Activated T-cell treated with anti-CD3 and anti-CD28 coated beads, Interleukin-2, amount 50 U/mL, for 4 hours (primary cell): ENCODE measurements at regions not wholly inside any gene's neighbourhood (a gene's known extent, or its start where the extent isn't known, plus 50 kb on each side); places are given as distances from the start of the nearest gene placed in this dataset.

Experiments used
- ATAC-seq, 2 donors: fragments of 200-7000 bp; cut with Tn5 transposase; one replicate each; pipeline ENCODE4 v1.10.0; 2021
- DNase-seq: peaks from one replicate; pipeline ENCODE4 v3.0.0-alpha.2; 2020
- H3K27me3 Mint-ChIP-seq: one replicate; pipeline ENCODE4 v1.8.0; 2021; ENCODE audit warnings: low read depth, mixed read lengths
- H3K36me3 Mint-ChIP-seq: one replicate; pipeline ENCODE4 v1.8.0; 2022; ENCODE audit warnings: mixed read lengths; ENCODE audit not compliant: insufficient read depth
- H3K4me1 Mint-ChIP-seq: one replicate; pipeline ENCODE4 v1.8.0; 2021; ENCODE audit warnings: low read depth, mixed read lengths
- H3K4me3 Mint-ChIP-seq: one replicate; pipeline ENCODE4 v1.8.0; 2021; ENCODE audit warnings: mild to moderate bottlenecking, moderate library complexity, mixed read lengths
- H3K9me3 Mint-ChIP-seq: one replicate; pipeline ENCODE4 v1.8.0; 2021; ENCODE audit warnings: mixed read lengths

DNA sequence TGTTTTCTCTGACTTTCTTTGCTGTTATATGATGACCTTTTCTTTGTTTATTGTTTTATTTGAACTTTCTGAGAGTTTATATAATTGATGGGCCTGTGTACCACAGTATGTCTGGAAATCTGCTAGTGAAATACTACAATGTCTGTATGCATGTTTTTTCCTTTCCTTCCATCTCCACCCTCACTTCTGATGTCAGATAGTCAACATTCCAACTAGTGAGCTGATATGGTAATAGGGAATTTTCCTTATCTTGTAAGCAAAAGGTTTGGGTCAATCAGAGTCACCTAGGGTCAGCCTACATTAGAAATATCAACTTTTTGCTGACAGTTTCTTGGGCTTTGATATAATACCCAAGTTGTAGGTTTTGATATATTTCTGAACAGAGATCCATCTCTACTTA lies 103.2 kb downstream of the MAT2B start:
- no peaks in the 10 kb centered on the region for H3K9me3 Mint-ChIP-seq
- no peak overlapping the region for H3K4me3 Mint-ChIP-seq
- no peak for DNase-seq
- ATAC-seq = no peak
- peaks cover 3% of the 10 kb centered on the region for H3K27me3 Mint-ChIP-seq
- H3K4me1 Mint-ChIP-seq = no peaks in the 10 kb centered on the region
- no peaks in the 10 kb centered on the region for H3K36me3 Mint-ChIP-seq

DNA sequence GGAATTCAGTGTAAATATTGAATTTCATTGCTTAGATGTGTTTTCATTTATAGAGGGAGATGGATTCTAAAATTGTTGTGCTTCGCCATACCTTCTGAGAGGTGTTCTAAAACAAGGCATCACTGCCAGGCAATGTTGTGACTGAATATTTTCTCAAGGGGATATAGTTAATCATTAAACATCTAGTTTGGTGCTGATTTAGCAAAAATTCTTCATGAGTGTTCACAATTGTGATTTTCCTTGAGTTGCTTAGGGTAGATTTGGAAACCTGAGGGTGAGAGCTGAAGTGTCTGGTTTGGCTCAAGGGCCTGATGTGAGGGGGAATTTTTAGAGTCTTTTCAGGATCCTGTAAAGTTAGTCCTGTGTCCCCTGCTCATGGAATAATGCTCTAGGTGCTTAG lies 104.5 kb downstream of the MAT2B start:
- DNase-seq (no peak), ATAC-seq (no peak)
- H3K9me3 Mint-ChIP-seq = no peaks in the 10 kb centered on the region
- no peak overlapping the region for H3K4me3 Mint-ChIP-seq
- H3K4me1 Mint-ChIP-seq = no peaks in the 10 kb centered on the region
- no peaks in the 10 kb centered on the region for H3K36me3 Mint-ChIP-seq
- H3K27me3 Mint-ChIP-seq = peaks cover 3% of the 10 kb centered on the region

DNA sequence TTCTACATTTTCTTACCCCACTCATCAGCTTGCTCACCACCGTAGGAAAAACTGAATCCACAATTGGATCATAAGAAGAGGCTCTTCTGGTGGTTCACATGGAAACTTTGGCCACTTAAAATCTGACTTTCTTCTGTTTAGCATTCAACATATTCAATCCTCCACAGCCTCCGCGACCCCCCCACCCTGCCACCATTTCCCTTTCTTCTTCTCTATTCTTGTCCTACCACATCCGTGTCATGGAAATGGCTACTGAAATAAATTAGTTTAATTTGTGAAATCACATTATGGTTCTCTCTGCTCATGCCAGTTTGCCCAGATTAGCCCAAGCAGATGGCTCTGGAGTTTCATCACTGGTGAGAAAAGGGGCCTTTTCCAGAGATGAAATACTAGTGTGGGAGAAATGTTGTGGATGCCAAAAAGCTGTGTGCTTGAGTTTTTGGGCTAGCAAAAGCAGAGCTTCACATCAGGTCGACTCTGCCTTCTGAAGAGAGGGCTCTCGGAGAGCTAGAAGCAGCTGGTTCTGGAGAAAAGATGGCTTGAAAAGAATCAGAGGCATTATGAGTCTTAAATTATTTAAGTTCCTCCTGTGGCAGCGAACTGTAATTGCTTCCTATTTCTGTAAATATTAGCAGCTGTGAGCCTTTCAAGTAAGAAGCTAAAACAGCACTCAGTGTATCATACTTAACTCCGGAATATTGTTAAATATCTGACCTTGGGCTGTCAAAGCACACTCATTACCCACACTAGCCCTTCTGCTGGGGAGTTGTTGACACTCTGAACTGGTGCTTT lies 107.1 kb downstream of the MAT2B start:
- H3K36me3 Mint-ChIP-seq = no peaks in the 10 kb centered on the region
- no peak overlapping the region for H3K4me3 Mint-ChIP-seq
- no peaks in the 10 kb centered on the region for H3K9me3 Mint-ChIP-seq
- peaks cover 8% of the 10 kb centered on the region for H3K27me3 Mint-ChIP-seq
- no peaks in the 10 kb centered on the region for H3K4me1 Mint-ChIP-seq
- no peak for DNase-seq
- ATAC-seq = no peak

DNA sequence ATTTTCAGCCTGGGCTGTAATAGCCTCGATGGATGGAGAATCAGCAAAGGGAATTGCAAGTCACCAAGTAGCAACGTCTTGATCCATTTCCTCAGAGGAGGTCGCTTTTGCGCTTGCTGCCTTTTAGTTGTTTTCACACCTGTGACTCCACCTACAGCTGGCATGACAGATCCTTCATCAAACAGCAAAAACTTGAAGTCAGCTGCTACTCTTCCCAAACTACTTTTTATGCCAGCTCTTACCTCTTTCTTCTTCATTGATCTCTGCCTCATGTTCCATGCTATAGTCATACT lies 107.7 kb downstream of the MAT2B start:
- ATAC-seq (no peak), DNase-seq (no peak)
- no peaks in the 10 kb centered on the region for H3K9me3 Mint-ChIP-seq
- H3K27me3 Mint-ChIP-seq = peaks cover 8% of the 10 kb centered on the region
- no peaks in the 10 kb centered on the region for H3K4me1 Mint-ChIP-seq
- no peaks in the 10 kb centered on the region for H3K36me3 Mint-ChIP-seq
- no peak overlapping the region for H3K4me3 Mint-ChIP-seq

DNA sequence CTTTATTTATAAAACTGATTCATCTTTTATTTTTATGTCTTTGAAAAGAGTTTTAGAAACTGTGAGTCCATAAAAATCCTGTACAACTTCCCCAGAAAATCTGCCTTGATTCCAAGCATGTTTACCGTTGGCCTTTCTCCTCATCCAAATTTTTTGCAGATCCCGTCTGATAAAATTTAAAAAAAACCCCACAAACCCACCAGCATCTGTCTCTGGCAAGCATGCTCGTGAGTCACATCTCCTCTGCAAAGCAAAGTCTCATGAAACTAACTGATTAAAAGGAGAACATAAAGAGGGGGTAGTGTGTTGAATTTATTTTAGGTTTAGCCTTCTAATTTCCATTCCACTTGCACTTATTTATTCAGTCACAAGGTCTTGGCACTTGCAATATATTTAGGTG lies 109.4 kb downstream of the MAT2B start:
- DNase-seq = no peak
- ATAC-seq = no peak
- Mint-ChIP-seq H3K27me3 (peaks cover 7% of the 10 kb centered on the region), H3K36me3 (no peaks in the 10 kb centered on the region), H3K4me1 (no peaks in the 10 kb centered on the region), H3K9me3 (no peaks in the 10 kb centered on the region), H3K4me3 (no peak overlapping the region)

DNA sequence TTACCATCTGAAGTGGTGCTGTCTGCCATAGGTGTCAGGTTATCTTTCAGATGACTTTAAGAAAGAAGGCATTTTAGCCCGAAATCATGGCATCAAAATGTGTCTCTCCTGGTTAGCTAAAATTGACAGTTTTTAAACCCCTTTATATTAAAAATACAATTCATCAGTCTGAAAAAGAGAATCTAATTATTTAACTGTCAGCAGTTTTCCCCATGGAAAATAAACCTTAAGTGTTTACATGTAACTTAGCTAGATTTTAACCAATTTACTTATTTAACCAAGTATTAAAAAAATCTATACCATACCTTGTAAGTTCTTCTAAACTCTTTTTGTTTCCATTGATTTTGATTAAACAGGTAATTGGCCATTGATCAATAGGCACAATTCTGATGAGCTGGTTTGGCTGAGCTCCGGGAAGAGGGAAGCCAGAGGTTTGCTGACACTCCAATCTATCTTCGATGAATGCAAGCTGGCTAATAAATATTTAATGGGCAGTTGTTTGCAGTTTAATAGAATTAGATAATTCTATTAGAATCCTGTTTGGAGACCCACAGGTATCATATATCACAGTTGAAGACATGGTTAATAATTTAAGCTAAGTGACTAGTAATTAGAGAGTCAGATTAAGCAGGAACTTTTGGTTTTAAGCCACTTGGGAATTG lies 114.0 kb downstream of the MAT2B start:
- Mint-ChIP-seq H3K27me3 (peaks cover 7% of the 10 kb centered on the region), H3K4me3 (no peak overlapping the region), H3K36me3 (no peaks in the 10 kb centered on the region), H3K4me1 (no peaks in the 10 kb centered on the region), H3K9me3 (no peaks in the 10 kb centered on the region)
- ATAC-seq = no peak
- no peak for DNase-seq

DNA sequence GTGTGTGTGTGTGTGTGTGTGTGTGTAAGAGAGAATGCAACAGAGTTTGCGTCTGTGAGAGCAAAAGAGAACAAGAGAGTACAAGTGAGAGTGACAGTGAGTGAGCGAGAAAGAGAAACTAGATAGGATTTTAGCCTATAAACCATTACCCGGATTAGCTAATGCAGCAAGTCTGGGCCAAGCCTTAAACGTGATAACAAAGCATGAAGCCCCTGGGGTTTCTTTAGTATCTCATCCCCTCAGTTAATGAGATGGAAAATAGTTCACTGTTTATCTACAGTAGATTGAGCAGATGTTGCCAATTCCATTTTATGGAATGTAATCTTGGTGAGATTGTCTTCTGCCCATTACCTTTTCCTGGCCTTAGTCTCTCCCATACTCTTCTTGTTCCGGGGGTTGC lies 114.5 kb downstream of the MAT2B start:
- no peak for ATAC-seq
- no peak for DNase-seq
- no peaks in the 10 kb centered on the region for H3K36me3 Mint-ChIP-seq
- no peaks in the 10 kb centered on the region for H3K9me3 Mint-ChIP-seq
- H3K27me3 Mint-ChIP-seq = peaks cover 7% of the 10 kb centered on the region
- H3K4me1 Mint-ChIP-seq = no peaks in the 10 kb centered on the region
- no peak overlapping the region for H3K4me3 Mint-ChIP-seq

DNA sequence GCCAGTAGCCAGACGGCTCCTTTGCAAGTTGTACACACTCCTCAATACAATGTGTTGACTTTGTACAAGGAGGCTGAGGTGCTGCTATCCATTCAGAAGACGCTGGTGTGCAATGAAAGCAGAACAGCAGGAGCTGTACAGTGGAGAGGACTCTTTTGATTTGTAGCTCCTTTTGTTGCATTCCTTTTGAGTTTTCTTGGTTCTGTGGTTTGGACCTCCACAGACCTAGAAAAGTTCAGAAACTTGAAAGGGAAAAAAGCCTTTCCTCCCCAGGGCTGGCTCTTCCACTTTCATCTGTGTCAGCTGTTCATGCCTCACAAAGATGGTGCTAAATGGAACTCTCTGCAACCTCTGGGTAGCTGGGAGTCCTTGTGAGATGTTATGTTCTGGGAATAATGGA lies 117.4 kb downstream of the MAT2B start:
- no peak for DNase-seq
- no peak for ATAC-seq
- no peaks in the 10 kb centered on the region for H3K9me3 Mint-ChIP-seq
- H3K36me3 Mint-ChIP-seq = no peaks in the 10 kb centered on the region
- H3K4me3 Mint-ChIP-seq = no peak overlapping the region
- no peaks in the 10 kb centered on the region for H3K4me1 Mint-ChIP-seq
- no peaks in the 10 kb centered on the region for H3K27me3 Mint-ChIP-seq

DNA sequence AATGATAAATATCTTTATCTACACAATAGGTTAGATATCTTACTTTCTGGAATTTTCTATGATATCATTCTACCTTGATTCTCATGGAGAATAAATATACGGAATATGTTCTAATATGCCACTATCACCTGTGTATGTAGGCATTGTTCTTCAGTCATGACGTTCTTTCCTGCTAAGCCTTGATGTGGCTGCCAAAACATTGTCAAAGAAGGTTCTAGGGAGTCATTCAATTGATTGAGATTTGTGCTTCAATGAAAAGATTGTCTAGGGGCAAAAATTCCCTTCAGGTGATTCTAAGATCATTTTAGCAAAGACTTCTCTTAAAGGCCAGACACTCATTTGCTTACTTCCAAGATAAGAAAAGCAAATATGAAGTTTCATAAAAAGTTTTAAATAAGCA lies 118.1 kb downstream of the MAT2B start:
- Mint-ChIP-seq H3K36me3 (no peaks in the 10 kb centered on the region), H3K4me3 (no peak overlapping the region), H3K27me3 (no peaks in the 10 kb centered on the region), H3K4me1 (no peaks in the 10 kb centered on the region), H3K9me3 (no peaks in the 10 kb centered on the region)
- DNase-seq (no peak), ATAC-seq (no peak)

DNA sequence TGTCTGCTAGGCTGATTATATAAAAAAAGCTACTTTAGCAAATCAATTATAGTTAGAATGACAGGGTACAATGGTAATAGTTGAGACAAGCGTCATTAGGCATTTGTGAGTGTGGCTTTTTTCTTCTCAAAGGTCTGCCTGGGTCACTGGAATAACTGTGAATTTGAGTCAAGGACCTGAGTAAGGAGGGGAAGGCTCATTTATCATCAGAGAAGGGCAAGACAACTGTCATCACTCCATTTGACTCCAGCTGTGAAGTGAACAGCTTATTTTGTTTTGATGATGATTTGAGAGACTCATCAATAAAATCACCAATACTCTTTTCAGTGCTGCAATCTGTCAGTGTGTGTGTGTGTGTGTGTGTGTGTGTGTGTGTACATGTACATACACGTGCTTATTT lies 118.6 kb downstream of the MAT2B start:
- DNase-seq (no peak), ATAC-seq (no peak)
- H3K36me3 Mint-ChIP-seq = no peaks in the 10 kb centered on the region
- no peaks in the 10 kb centered on the region for H3K9me3 Mint-ChIP-seq
- no peaks in the 10 kb centered on the region for H3K4me1 Mint-ChIP-seq
- H3K4me3 Mint-ChIP-seq = no peak overlapping the region
- H3K27me3 Mint-ChIP-seq = no peaks in the 10 kb centered on the region

DNA sequence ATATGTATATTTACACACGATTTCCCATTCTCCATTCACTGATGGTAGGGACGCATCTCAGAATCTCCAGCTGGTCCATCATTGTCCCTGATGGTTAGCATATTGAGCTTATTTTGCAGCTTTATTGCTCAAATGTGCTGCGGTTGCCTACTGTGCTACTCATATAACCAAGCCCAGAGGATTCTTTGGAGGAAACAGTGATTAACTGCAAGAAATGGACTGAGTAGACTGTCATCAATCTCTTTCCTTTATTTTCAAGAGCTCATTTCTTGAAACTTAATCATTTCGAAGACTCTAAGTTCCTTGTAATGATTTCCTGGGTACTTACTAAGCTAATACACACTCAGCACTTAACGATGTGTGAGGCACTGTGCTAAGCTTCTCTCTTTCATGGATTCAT lies 119.0 kb downstream of the MAT2B start:
- H3K4me1 Mint-ChIP-seq = no peaks in the 10 kb centered on the region
- no peaks in the 10 kb centered on the region for H3K36me3 Mint-ChIP-seq
- ATAC-seq = no peak
- no peaks in the 10 kb centered on the region for H3K9me3 Mint-ChIP-seq
- no peak for DNase-seq
- H3K27me3 Mint-ChIP-seq = no peaks in the 10 kb centered on the region
- H3K4me3 Mint-ChIP-seq = no peak overlapping the region

DNA sequence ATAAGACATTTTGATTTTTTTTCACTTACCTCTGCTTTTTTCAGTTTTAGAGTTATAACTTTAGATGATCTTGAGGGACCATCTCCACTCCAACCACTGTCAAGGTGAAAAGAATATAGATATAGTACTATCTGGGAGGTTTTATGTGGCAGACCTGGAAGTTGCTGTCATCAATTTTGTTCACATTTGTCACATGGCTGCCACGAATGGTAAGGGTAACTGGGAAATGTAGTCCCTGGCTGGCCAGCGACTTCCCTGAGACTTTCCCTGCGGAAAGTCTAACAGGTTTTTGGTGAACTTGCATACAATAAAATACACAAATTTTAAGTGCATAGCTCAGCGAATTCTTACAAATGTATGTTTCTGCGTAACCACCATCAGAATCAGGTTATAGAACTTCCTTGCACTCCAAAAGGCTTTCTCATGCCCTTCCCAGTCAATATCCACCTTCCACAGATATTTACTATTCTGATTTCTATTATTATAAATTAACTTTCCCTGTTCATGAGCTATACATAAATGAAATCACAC lies 121.5 kb downstream of the MAT2B start:
- ATAC-seq = no peak
- Mint-ChIP-seq H3K36me3 (no peaks in the 10 kb centered on the region), H3K4me1 (no peaks in the 10 kb centered on the region), H3K4me3 (no peak overlapping the region), H3K9me3 (no peaks in the 10 kb centered on the region), H3K27me3 (no peaks in the 10 kb centered on the region)
- no peak for DNase-seq

DNA sequence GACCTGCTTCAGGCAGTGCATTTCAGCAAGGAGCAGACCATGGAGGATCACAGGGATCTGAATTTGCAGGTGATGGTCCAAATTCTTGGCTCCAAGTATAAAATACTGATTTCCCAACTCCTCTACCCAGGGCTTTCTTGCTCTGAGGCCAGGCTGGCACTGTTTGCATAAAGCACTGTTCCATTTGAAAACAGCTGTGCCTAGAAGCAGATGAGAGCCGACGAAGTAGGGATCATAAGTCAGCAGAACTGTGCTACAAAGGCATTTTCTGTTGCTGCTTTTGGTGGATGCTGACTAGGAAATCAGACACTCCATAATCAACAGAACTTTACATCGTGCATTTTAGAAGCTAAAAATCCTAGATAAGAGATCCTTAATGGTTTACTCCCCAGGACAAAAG lies 126.4 kb downstream of the MAT2B start:
- H3K4me1 Mint-ChIP-seq = no peaks in the 10 kb centered on the region
- no peaks in the 10 kb centered on the region for H3K9me3 Mint-ChIP-seq
- H3K4me3 Mint-ChIP-seq = no peak overlapping the region
- H3K27me3 Mint-ChIP-seq = peaks cover 8% of the 10 kb centered on the region
- no peaks in the 10 kb centered on the region for H3K36me3 Mint-ChIP-seq
- no peak for ATAC-seq
- DNase-seq = no peak

DNA sequence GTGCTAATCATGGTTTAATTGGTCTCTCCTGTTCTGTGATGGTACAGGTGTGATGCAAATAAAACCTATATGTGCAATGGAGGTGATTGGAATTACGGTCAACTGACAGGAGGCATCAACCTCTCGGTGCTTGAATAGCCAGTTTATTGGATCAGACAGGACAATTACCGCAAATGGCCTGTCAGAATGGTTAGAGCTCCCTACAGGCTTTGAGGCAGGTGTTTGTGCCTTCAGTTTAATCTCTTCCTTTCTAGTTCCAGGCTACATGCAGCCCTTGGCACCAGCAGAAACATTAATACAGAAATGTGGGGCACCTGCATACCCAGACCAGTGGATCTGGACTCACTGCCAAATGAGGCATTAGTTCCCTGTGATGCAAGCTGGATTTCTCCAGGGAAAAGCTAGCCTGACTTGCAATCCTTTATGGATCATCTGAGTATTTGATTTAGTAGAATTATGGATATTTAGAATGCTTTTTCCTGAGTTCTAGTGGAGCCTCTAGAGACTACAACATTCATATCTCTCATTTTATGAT lies 128.6 kb downstream of the MAT2B start:
- H3K4me3 Mint-ChIP-seq = no peak overlapping the region
- H3K9me3 Mint-ChIP-seq = no peaks in the 10 kb centered on the region
- no peaks in the 10 kb centered on the region for H3K4me1 Mint-ChIP-seq
- peaks cover 8% of the 10 kb centered on the region for H3K27me3 Mint-ChIP-seq
- H3K36me3 Mint-ChIP-seq = no peaks in the 10 kb centered on the region
- no peak for ATAC-seq
- no peak for DNase-seq

DNA sequence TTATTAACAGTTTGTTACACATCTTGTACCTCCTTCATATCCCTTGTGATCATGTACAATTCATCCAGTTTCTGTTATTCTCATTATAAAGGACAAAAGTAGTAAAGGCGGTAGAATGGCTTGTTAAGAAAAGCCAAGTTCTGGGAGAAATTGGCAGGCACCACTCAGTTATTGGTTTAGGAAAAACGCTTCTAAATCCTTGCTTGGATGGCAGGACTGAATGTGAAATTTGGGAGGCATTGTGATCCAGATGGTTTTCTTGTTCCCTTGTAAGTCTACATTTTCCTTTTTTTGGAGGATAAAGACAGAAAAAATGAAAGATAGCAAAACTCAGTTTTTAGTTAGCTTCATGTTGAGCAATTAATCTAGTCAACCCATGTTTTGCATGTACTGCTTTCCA lies 130.2 kb downstream of the MAT2B start:
- no peaks in the 10 kb centered on the region for H3K36me3 Mint-ChIP-seq
- H3K9me3 Mint-ChIP-seq = no peaks in the 10 kb centered on the region
- ATAC-seq (no peak), DNase-seq (no peak)
- H3K4me3 Mint-ChIP-seq = no peak overlapping the region
- peaks cover 8% of the 10 kb centered on the region for H3K27me3 Mint-ChIP-seq
- no peaks in the 10 kb centered on the region for H3K4me1 Mint-ChIP-seq
